ENCODE measurements at regions not wholly inside any gene's neighbourhood (a gene's known extent, or its start where the extent isn't known, plus 50 kb on each side); places are given as distances from the start of the nearest gene placed in this dataset.

GRCh38 chrX:128714425-128714824 lies 662.2 kb upstream of the ACTRT1 start:
- TF ChIP-seq CTCF (IDR thresholded peaks at IDR 0.05) (no peak), POLR2A (IDR thresholded peaks at IDR 0.05) (no peak)
